GM18867 (cell line): ENCODE measurements at regions not wholly inside any gene's neighbourhood (a gene's known extent, or its start where the extent isn't known, plus 50 kb on each side); places are given as distances from the start of the nearest gene placed in this dataset.
"Not testable (repeated sequence)": the region's sequence is repeated elsewhere in the genome, so short reads cannot be mapped to it uniquely, and the experiment has no call there.

Experiments
- ATAC-seq: cut with Tn5 transposase; IDR thresholded peaks from one replicate; pipeline ENCODE4 v1.9.1; 2021; ENCODE audit warnings: mild to moderate bottlenecking, moderate library complexity; ENCODE audit not compliant: unreplicated experiment

DNA sequence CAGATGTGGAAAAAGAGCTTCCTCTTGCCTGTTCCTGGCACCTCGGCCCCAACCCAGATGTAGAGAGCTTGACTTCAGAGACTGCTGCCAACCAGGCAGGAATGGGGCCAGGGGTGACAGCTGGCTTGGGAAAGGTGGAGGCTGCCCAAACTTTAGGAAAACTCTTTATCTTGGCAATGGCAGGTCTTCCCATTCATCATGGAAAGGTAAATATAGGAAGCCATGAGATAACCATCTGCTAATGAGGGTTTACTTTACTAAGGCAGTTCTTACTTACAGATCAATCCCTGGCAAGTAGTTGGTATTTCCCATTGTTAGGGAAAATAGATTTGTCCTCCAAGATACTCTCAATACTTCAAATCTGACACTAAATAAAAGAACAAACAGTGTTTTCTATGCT lies 143.1 kb upstream of the NUDT4 start:
- ATAC-seq, result no peak

- no peak for ATAC-seq
Observed at GRCh38 chr12:93235881-93236280, 141.8 kb upstream of the NUDT4 start.

DNA sequence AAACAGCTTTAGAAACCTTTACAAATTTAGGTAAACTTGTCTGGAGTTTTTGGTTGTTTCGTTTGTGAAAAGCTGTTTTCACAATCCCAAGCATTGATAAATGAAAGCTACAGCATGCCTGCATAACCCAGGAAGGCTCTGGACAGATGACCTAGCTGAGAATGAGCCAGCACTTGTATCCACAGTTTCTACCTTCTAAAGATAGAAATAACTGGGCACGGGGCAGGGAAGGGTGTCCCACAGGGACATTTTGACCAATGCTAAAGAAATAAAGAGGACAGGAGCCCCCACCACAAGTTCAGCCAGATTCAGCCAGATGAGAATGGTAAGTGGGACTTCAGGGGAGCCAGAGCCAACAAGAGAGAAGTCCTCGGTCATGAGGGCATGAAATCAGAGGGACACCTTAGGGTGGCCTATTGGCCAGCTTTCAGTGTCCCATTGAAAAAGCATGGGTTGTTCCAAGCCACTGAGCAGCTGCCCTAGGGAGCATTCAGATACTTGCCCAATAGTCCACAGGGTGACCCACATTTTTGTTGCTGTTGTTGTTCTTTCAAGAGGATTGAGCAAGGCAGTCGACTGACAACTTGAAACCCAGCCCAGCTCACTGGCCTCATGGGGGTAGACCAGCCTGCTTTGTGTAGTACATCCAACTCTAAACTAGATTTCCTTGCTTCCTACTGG lies 140.3 kb upstream of the NUDT4 start:
- no peak for ATAC-seq

GRCh38 chr12:93238512-93239262 lies 139.0 kb upstream of the NUDT4 start:
- ATAC-seq, result not testable (repeated sequence)

GRCh38 chr12:93239789-93240188 lies 137.9 kb upstream of the NUDT4 start:
- ATAC-seq, result not testable (repeated sequence)

GRCh38 chr12:93242154-93242972 lies 135.4 kb upstream of the NUDT4 start:
- ATAC-seq, result no peak

- peak; percentile 5 for ATAC-seq
Observed at GRCh38 chr12:93243382-93243688, 134.4 kb upstream of the NUDT4 start.

DNA sequence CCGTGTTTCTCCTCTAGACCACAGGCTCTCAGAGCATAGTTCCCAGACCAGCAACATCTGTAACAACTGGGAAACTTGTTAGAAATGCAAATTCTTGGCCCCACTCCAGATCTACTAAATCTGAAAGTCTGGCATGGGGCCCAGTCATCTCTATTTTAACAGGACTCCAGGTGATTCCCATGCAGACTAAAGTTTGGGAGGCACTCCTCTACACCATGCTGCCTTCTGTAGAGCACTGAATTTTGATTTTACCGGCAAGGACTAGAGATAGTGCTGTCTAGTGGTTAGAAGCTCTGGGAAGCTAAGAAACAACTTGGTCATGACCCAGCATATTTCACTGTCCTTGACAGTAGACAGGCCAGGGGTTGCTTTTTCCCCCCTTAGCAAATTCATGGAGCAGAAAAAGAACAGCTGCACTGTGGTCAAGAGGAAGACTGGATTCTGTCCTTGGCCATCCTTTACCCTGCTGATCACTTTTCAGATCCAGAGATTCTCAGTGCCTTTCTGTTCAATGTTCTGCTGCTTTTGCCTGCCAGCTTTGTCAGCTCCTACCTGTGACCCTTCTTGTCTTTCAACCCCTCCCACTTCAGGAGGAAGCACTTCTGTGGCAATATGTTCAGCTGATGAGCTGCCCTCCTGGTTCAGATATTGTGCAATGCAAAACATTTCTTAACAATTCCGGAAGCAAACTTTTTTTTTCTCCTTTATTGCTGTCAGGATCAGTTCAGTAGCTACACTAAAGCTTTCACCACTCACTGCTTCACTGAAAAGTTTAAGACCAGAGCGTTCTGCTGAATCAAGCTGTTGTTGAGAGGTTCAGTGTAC lies 133.8 kb upstream of the NUDT4 start:
- peak; percentile 50 for ATAC-seq

- peak; percentile 36 for ATAC-seq
Observed at GRCh38 chr12:93244514-93245077, 133.1 kb upstream of the NUDT4 start.

DNA sequence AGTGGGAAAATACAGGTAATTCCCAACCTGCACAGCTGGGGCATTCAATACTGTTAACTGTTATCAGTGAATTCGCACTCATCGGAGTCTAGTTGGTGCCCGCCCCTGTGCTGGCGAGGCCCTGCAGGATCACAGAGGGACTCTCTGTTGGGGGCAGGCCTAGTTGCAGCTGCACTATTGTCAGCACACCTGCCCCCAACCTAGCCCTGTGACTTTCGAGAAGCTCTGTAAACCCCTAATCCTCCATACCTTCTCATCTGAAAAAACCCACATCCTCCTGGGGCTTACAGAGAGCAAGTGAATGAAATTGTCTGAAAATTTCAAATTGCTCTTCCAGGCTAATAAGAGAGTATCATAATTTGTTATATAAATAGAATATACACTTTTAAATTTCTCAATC lies 132.2 kb upstream of the NUDT4 start:
- peak; percentile 73 for ATAC-seq

DNA sequence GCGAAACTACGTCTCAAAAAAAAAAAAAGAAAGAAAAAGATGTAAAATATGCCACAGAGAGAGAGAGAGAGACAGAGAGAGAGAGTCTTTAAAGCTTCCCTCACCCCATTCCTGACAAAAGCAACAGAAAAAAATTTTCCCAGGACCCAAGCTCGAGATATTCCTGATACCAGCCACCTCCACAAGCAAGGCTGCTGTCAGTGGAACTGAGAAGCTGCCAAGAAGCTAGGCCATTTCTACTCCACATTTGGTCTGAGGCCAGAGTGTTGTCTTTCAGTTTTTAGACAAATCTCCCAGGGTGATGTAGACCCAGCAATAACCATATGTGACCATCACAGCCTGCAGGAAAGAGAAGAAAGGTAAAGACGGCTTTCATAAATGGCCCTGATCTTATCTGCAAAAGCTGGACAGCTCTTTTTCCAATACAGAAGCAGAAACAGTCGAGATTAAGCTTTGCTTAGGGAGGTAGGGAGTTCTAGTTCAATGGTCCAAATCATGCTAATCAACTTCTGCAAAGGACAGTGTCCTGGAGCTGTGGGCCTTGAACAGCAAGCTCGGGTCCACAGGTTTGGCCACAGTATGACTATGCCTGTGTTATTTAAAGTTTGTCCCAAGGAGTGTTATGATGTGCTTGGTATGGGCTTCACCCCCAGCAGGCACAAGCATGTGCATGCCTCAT lies 130.3 kb upstream of the NUDT4 start:
- no peak for ATAC-seq

- no peak for ATAC-seq
Observed at GRCh38 chr12:93252221-93252620, 125.5 kb upstream of the NUDT4 start.

GRCh38 chr12:93254911-93255310 lies 122.8 kb upstream of the NUDT4 start:
- ATAC-seq, result no peak

GRCh38 chr12:93256256-93256969 lies 121.3 kb upstream of the NUDT4 start:
- ATAC-seq, result no peak

DNA sequence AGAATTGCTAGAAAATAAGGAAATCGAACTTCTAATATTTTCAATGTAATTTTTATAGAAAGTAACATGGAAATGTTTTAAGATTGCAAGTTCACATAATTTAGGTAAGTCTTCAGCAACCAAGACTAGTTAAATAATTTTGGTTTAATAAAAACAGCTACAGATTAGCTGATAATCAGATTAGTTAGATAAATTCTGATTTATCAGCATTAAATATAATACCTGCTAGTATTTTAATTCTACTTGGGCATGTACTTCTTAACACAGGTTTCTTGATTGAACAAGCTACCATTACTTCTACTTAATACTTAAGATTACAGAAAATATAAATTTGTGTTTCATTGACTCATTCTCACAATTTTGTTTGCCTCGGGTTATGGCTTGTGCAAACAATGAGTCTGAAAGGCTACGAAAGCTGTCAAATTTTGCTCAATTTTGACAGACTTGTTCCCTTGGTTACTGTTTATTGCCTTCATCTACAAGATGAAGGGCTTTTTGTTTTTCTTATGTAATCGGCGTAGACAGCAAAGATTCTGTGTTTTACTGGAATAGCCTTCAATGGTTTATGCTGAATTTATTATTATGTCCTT lies 116.1 kb upstream of the NUDT4 start:
- ATAC-seq, result no peak

GRCh38 chr12:93272997-93273396 lies 104.7 kb upstream of the NUDT4 start:
- ATAC-seq, result no peak

DNA sequence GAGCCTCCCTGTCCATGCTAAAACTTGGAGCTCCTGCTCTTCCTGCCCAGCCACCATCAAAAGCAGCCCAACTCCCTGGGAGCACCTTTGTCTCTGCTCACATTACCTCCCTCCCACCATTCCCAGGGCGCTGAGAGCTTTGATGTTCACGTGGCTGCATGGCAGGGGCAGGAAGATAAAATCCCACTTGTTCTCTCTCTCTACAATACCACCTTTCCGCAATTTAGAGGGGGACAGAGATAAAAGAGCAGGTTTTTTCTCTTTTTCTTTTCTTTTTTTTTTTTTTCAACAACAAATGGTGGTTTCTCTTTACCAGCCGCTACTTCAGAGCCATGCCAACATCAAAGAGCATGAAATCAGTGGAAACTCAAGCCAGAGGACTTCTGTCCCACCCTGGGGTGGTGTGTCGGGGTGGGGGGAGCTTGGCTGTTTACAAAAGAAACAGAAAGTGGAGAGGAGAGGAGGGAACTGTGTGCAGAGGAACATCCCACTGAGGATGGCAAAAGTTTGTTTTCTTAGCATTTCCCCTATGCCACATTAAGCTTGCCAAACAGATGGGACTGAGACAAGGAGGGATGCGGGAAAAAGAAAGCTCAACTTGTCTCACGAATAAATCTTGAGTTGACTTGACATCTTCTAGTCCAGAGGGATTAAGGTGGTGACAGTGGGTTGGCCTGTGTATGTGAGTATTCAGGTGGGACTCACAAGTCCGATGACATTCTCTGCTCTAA lies 103.7 kb upstream of the NUDT4 start:
- no peak for ATAC-seq

- no peak for ATAC-seq
Observed at GRCh38 chr12:93274937-93275336, 102.8 kb upstream of the NUDT4 start.
